HL-60 (cell line): ENCODE measurements at regions not wholly inside any gene's neighbourhood (a gene's known extent, or its start where the extent isn't known, plus 50 kb on each side); places are given as distances from the start of the nearest gene placed in this dataset.

ENCODE experiments used
- DNase-seq, 2 experiments: peaks; one replicate each; pipeline ENCODE4 v3.0.0-alpha.2; 2010 to 2020; ENCODE audit warnings: low read depth in 1 of 2, low spot score in 1 of 2
- H3K27ac ChIP-seq: fragments of 250-450 bp; sonication (Bioruptor Pico); replicated peaks from 2 replicates; pipeline ENCODE4 v1.5.1; 2020; ENCODE audit warnings: mild to moderate bottlenecking, moderate library complexity
- H3K27me3 ChIP-seq: fragments of 250-450 bp; sonication (Bioruptor Pico); 2 replicates; pipeline ENCODE4 v1.5.1; 2021; ENCODE audit warnings: mild to moderate bottlenecking, moderate library complexity; ENCODE audit not compliant: insufficient read depth, poor library complexity, severe bottlenecking
- H3K4me3 ChIP-seq: replicated peaks from 2 replicates; pipeline ENCODE4 v1.5.1; 2011; ENCODE audit warnings: mild to moderate bottlenecking, control low read depth, low read length; ENCODE audit not compliant: insufficient read depth
- GABPA ChIP-seq: IDR thresholded peaks from 2 replicates; pipeline ENCODE4 v1.6.1; 2012; ENCODE audit warnings: low read depth
- POLR2AphosphoS5 ChIP-seq: IDR thresholded peaks from 2 replicates; pipeline ENCODE4 v1.6.1; 2012; ENCODE audit warnings: low read depth
- SPI1 ChIP-seq: IDR thresholded peaks from 2 replicates; pipeline ENCODE4 v1.6.1; 2012; ENCODE audit warnings: low read depth, mild to moderate bottlenecking, borderline replicate concordance
- TF ChIP-seq, protein P1 (sequence below): IDR thresholded peaks from 2 replicates; pipeline ENCODE4 v1.6.1; 2012; ENCODE audit warnings: low read depth; ENCODE audit not compliant: insufficient replicate concordance
- TF ChIP-seq, protein P2 (sequence below): IDR thresholded peaks from one replicate; pipeline ENCODE4 v1.5.1; 2011; ENCODE audit warnings: low read length, control low read depth, inconsistent platforms; ENCODE audit not compliant: insufficient read depth

DNA sequence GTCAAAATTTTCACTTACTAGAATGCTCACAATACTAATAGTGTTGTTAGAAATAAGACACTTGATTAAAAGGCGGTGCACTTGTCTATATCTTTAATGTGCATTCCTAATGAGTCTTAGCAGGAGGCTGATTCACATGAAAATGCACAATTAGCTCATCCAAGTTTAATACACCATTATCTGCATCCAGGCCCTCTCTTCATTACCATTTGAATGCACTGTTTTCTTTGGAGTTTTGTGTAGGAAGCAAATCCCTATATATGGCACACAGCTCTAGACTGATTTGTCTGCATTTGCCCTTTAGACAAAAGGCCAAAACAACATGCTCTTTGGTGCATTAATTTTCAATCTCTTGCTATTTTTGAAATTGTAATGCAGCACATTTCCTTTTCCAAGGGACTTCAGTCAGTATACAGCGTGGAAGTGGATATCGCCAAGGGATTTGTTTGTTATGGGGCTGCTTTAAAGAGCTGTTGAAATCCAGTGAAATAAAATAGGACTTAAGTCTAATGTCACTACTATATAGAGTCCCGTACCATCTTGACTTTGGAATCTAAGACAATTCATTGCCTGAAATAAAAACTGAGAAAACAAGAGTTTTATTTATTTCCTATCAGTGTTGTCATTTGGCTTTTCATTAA lies 257.6 kb upstream of the CPHXL start:
- Histone ChIP-seq H3K27ac (no peak overlapping the region), H3K27me3 (no peaks in the 10 kb centered on the region), H3K4me3 (no peak overlapping the region)
- no peak for DNase-seq
- TF ChIP-seq SPI1 (no peak), POLR2AphosphoS5 (no peak), GABPA (no peak)
- TF ChIP-seq, protein P1, sequence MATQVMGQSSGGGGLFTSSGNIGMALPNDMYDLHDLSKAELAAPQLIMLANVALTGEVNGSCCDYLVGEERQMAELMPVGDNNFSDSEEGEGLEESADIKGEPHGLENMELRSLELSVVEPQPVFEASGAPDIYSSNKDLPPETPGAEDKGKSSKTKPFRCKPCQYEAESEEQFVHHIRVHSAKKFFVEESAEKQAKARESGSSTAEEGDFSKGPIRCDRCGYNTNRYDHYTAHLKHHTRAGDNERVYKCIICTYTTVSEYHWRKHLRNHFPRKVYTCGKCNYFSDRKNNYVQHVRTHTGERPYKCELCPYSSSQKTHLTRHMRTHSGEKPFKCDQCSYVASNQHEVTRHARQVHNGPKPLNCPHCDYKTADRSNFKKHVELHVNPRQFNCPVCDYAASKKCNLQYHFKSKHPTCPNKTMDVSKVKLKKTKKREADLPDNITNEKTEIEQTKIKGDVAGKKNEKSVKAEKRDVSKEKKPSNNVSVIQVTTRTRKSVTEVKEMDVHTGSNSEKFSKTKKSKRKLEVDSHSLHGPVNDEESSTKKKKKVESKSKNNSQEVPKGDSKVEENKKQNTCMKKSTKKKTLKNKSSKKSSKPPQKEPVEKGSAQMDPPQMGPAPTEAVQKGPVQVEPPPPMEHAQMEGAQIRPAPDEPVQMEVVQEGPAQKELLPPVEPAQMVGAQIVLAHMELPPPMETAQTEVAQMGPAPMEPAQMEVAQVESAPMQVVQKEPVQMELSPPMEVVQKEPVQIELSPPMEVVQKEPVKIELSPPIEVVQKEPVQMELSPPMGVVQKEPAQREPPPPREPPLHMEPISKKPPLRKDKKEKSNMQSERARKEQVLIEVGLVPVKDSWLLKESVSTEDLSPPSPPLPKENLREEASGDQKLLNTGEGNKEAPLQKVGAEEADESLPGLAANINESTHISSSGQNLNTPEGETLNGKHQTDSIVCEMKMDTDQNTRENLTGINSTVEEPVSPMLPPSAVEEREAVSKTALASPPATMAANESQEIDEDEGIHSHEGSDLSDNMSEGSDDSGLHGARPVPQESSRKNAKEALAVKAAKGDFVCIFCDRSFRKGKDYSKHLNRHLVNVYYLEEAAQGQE = no peak
- TF ChIP-seq, protein P2, sequence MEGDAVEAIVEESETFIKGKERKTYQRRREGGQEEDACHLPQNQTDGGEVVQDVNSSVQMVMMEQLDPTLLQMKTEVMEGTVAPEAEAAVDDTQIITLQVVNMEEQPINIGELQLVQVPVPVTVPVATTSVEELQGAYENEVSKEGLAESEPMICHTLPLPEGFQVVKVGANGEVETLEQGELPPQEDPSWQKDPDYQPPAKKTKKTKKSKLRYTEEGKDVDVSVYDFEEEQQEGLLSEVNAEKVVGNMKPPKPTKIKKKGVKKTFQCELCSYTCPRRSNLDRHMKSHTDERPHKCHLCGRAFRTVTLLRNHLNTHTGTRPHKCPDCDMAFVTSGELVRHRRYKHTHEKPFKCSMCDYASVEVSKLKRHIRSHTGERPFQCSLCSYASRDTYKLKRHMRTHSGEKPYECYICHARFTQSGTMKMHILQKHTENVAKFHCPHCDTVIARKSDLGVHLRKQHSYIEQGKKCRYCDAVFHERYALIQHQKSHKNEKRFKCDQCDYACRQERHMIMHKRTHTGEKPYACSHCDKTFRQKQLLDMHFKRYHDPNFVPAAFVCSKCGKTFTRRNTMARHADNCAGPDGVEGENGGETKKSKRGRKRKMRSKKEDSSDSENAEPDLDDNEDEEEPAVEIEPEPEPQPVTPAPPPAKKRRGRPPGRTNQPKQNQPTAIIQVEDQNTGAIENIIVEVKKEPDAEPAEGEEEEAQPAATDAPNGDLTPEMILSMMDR = no peak

DNA sequence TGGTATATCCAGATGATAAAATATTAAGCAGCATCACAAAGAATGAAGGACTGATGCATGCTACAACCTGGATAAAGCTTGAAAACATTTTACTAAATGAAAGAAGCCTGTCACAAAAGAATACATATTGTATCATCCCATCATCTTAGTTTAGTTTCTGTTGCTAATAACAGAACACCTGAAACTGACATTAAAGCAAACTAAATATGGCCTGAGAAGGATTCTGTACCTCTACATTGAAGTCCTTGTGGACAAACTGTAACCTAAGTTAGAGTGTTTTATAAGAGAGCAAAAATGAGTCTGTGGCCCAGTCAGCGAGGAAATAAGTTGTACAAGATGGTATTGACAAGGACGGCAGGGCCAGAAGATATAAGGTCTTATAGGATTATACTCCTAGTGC lies 261.0 kb upstream of the CPHXL start:
- H3K27ac ChIP-seq = no peak overlapping the region
- TF ChIP-seq GABPA (no peak), SPI1 (no peak), POLR2AphosphoS5 (no peak)
- TF ChIP-seq, protein P2 = no peak
- TF ChIP-seq, protein P1 = no peak
- no peak overlapping the region for H3K4me3 ChIP-seq
- H3K27me3 ChIP-seq = no peaks in the 10 kb centered on the region
- DNase-seq = no peak

DNA sequence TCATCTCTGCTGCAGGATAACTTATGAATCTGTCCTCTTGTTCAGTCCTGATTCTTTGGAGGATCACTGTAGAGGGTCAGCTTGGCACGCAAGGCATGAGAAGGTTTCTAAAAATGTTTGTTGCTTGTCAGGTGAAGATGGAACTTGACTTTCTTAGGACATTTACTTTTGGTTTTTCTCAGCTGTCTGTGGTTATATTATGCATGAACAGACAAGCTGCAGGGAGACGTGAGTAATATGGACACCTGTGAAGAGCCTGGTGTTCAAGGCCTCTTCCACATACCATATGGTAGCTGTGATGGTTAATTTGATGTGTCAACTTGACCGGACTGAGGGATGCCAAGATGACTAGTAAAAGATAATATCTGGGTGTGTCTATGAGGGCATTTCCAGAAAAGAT lies 270.2 kb upstream of the CPHXL start:
- Histone ChIP-seq H3K27ac (no peak overlapping the region), H3K27me3 (no peaks in the 10 kb centered on the region), H3K4me3 (no peak overlapping the region)
- no peak for DNase-seq
- no peak for TF ChIP-seq POLR2AphosphoS5
- TF ChIP-seq, protein P1 = no peak
- TF ChIP-seq, protein P2 = no peak
- no peak for TF ChIP-seq SPI1
- no peak for TF ChIP-seq GABPA
